ENCODE measurements at regions not wholly inside any gene's neighbourhood (a gene's known extent, or its start where the extent isn't known, plus 50 kb on each side); places are given as distances from the start of the nearest gene placed in this dataset.

GRCh38 chr10:44818041-44818649, 93.0 kb upstream of the TMEM72 start:
- Histone ChIP-seq H3K27ac (no peak overlapping the region), H3K4me1 (peaks cover 2% of the 10 kb centered on the region), H3K9me3 (ENCODE audit: low read depth) (no peaks in the 10 kb centered on the region), H3K4me3 (no peak overlapping the region), H3K79me2 (ENCODE audit: low read depth) (no peaks in the 10 kb centered on the region), H2AFZ (replicated peaks) (no peak overlapping the region), H4K20me1 (ENCODE audit: low read depth) (no peaks in the 10 kb centered on the region), H3K9ac (no peak overlapping the region), H3K4me2 (no peak overlapping the region), H3K27me3 (no peaks in the 10 kb centered on the region), H3F3A (ENCODE audit: low read depth) (no peaks in the 10 kb centered on the region), H3K36me3 (no peaks in the 10 kb centered on the region)
- no peak for TF ChIP-seq EZH2 (IDR thresholded peaks at IDR 0.05)
- no peak for TF ChIP-seq EZH2phosphoT487 (IDR thresholded peaks at IDR 0.05)
- TF ChIP-seq CTCF (IDR thresholded peaks at IDR 0.05): no peak
- Mint-ChIP-seq H3K9me3 (no peaks in the 10 kb centered on the region), H3K27me3 (ENCODE audit: insufficient read depth, low read depth) (no peaks in the 10 kb centered on the region), H3K27ac (no peak overlapping the region), H3K4me1 (peaks cover 3% of the 10 kb centered on the region), H3K36me3 (no peaks in the 10 kb centered on the region), H3K4me3 (no peak overlapping the region)
- no peak for DNase-seq (ENCODE audit: low spot score)

- Histone ChIP-seq H3K79me2 (ENCODE audit: low read depth) (no peaks in the 10 kb centered on the region), H3K9ac (no peak overlapping the region), H3K9me3 (ENCODE audit: low read depth) (no peaks in the 10 kb centered on the region), H3K4me3 (no peak overlapping the region), H2AFZ (replicated peaks) (no peak overlapping the region), H3F3A (ENCODE audit: low read depth) (no peaks in the 10 kb centered on the region), H3K36me3 (no peaks in the 10 kb centered on the region), H3K4me1 (peaks cover 5% of the 10 kb centered on the region), H3K27me3 (no peaks in the 10 kb centered on the region), H3K27ac (no peak overlapping the region), H4K20me1 (ENCODE audit: low read depth) (no peaks in the 10 kb centered on the region), H3K4me2 (no peak overlapping the region)
- TF ChIP-seq EZH2 (IDR thresholded peaks at IDR 0.05): no peak
- TF ChIP-seq EZH2phosphoT487 (IDR thresholded peaks at IDR 0.05): no peak
- TF ChIP-seq CTCF (IDR thresholded peaks at IDR 0.05): no peak
- peak; percentile 18 for DNase-seq (ENCODE audit: low spot score)
- Mint-ChIP-seq H3K27me3 (ENCODE audit: insufficient read depth, low read depth) (no peaks in the 10 kb centered on the region), H3K27ac (no peak overlapping the region), H3K9me3 (no peaks in the 10 kb centered on the region), H3K4me1 (peaks cover 7% of the 10 kb centered on the region), H3K36me3 (no peaks in the 10 kb centered on the region), H3K4me3 (no peak overlapping the region)
Measured at GRCh38 chr10:44818701-44819127, 92.4 kb upstream of the TMEM72 start.

DNA sequence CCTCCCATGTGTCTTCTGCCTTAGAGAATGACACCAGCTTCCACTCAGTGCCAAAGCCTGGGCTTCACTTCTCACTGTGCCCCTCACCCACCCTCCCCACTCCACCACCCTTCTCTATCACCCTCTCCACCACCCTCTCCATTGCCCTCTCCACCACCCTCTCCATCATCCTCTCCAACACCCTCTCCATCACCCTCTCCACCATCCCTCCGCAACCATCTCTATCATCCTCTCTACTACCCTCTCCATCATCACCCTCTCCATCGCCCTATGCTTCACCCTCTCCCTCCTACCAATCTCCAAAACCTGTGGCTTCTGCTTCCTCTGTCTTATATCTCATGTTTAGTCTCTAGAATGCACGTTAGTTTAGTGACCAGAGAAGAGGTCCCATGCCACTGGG, 91.0 kb upstream of the TMEM72 start:
- TF ChIP-seq EZH2 (IDR thresholded peaks at IDR 0.05): no peak
- no peak for TF ChIP-seq EZH2phosphoT487 (IDR thresholded peaks at IDR 0.05)
- no peak for TF ChIP-seq CTCF (IDR thresholded peaks at IDR 0.05)
- no peak for DNase-seq (ENCODE audit: low spot score)

More for the DNA sequence above, 91.0 kb upstream of the TMEM72 start:
- H3K79me2 ChIP-seq (ENCODE audit: low read depth): no peaks in the 10 kb centered on the region
- Mint-ChIP-seq H3K36me3 (no peaks in the 10 kb centered on the region), H3K27me3 (ENCODE audit: insufficient read depth, low read depth) (no peaks in the 10 kb centered on the region), H3K27ac (no peak overlapping the region), H3K4me1 (peaks cover 7% of the 10 kb centered on the region), H3K4me3 (no peak overlapping the region), H3K9me3 (no peaks in the 10 kb centered on the region)
- no peak overlapping the region for H3K27ac ChIP-seq
- H3K36me3 ChIP-seq: no peaks in the 10 kb centered on the region
- no peak overlapping the region for H3K4me2 ChIP-seq
- no peaks in the 10 kb centered on the region for H3K9me3 ChIP-seq (ENCODE audit: low read depth)
- H3F3A ChIP-seq (ENCODE audit: low read depth): no peaks in the 10 kb centered on the region
- H3K4me3 ChIP-seq: no peak overlapping the region
- no peak overlapping the region for H2AFZ ChIP-seq (replicated peaks)
- no peak overlapping the region for H3K9ac ChIP-seq
- no peaks in the 10 kb centered on the region for H4K20me1 ChIP-seq (ENCODE audit: low read depth)
- H3K27me3 ChIP-seq: no peaks in the 10 kb centered on the region
- H3K4me1 ChIP-seq: peaks cover 5% of the 10 kb centered on the region
